Esophagus squamous epithelium (tissue), 4 donors: ENCODE measurements at regions not wholly inside any gene's neighbourhood (a gene's known extent, or its start where the extent isn't known, plus 50 kb on each side); places are given as distances from the start of the nearest gene placed in this dataset.

ENCODE experiments used
- CTCF ChIP-seq, 6 experiments: fragments of 450-650 bp in 4 of 6; fragments of 200-600 bp in 2 of 6; sonication (generic) in 2 of 6; IDR thresholded peaks; one replicate each; pipeline ENCODE4 v1.5.1; 2016 to 2019; ENCODE audit warnings: antibody characterized with exemption in 6 of 6, mild to moderate bottlenecking in 4 of 6, moderate library complexity in 4 of 6
- POLR2A ChIP-seq, 4 donors: fragments of 450-650 bp; IDR thresholded peaks; one replicate each; pipeline ENCODE4 v1.6.1; 2017; ENCODE audit warnings: antibody characterized with exemption in 4 of 4, mild to moderate bottlenecking in 4 of 4, moderate library complexity in 3 of 4

DNA sequence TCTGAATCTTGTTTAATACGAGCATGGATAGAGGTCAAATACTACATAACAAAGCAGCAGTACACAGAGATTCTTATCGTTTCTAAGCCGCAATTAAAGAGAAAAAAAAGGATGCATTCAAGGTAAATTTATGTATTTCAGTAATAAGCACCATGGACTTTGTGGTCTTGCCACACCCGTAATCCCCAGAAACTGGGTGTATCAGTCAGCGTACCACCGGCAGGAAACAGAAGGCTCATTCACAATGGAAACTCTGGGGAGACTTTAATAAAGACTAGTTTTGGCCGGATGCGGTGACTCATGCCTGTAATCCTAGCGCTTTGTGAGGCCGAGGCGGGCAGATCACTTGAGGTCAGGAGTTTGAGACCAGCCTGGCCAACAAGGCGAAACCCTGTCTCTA, 81.9 kb upstream of the ZNF280D start:
- TF ChIP-seq CTCF (IDR thresholded peaks at IDR 0.05) (no peak), POLR2A (IDR thresholded peaks at IDR 0.05) (no peak)
